BE2C (cell line): ENCODE measurements at regions not wholly inside any gene's neighbourhood (a gene's known extent, or its start where the extent isn't known, plus 50 kb on each side); places are given as distances from the start of the nearest gene placed in this dataset.

ENCODE experiments used
- DNase-seq: peaks from one replicate; pipeline ENCODE4 v3.0.0-alpha.2; 2020
- H3K27me3 ChIP-seq: fragments of 250-450 bp; sonication (Bioruptor Pico); 2 replicates; pipeline ENCODE4 v1.5.1; 2020; ENCODE audit warnings: mild to moderate bottlenecking
- H3K36me3 ChIP-seq: fragments of 250-450 bp; sonication (Bioruptor Pico); 2 replicates; pipeline ENCODE4 v1.5.1; 2020; ENCODE audit warnings: mild to moderate bottlenecking
- H3K4me1 ChIP-seq: fragments of 250-450 bp; sonication (Bioruptor Pico); 2 replicates; pipeline ENCODE4 v1.5.1; 2020
- H3K4me3 ChIP-seq: 2 replicates; pipeline ENCODE4 v1.5.1; 2011; ENCODE audit warnings: low read depth, low read length
- H3K9me3 ChIP-seq: fragments of 250-450 bp; sonication (Bioruptor Pico); 2 replicates; pipeline ENCODE4 v1.5.1; 2020
- CTCF ChIP-seq: IDR thresholded peaks from 2 replicates; pipeline ENCODE4 v1.5.1; 2012; ENCODE audit warnings: mild to moderate bottlenecking, low read depth, low read length

GRCh38 chr2:103660947-103661346 is 899.1 kb downstream of the TMEM182 start:
- no peak for TF ChIP-seq CTCF
- Histone ChIP-seq H3K9me3 (no peaks in the 10 kb centered on the region), H3K4me1 (no peaks in the 10 kb centered on the region), H3K36me3 (no peaks in the 10 kb centered on the region), H3K27me3 (no peaks in the 10 kb centered on the region), H3K4me3 (no peak overlapping the region)
- DNase-seq, result no peak

DNA sequence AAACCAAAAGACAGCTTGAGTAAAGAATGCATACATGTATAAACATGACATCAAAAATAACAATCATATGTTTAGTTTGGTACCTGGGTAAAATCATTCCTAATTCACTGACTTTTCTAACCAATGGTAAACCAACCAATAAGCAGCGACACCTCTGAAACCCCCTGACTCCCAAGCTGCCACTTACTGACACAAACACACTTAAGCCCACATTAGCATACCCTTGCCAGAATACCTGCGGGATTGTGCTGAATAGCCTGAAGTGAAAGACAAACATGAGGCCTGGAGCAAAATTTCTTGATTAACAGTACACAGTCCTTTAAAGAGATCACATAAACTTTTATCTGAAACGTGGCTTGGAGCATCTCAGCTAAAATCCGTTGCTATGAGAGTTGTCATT is 902.9 kb downstream of the TMEM182 start:
- Histone ChIP-seq H3K27me3 (no peaks in the 10 kb centered on the region), H3K4me3 (no peak overlapping the region), H3K36me3 (no peaks in the 10 kb centered on the region), H3K4me1 (no peaks in the 10 kb centered on the region), H3K9me3 (no peaks in the 10 kb centered on the region)
- DNase-seq, result no peak
- TF ChIP-seq CTCF, result no peak

DNA sequence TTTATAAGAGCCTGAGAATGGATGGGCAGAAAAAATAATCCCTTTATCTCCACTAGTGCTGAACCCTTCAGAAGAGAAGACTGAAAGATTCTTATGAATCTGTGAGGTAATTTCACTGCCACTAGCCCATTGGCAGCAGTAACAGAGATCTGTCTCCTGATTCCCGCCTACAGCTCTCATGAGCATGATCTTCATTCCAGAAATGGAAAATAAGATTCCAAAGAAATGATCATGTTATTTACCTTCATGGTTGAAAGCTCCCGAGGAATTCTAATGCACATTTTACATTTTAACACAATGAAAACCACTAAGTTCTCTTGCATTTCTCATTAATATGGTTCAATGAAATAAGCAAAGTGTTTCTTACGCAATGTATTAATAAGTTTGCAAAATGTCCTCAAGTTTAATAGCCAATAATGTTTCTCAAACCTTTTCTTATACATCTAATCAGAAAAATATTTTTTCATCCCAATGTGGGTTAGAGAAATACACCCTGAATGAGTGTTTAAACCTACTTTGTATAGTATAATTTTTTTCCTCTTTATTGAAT is 905.6 kb downstream of the TMEM182 start:
- no peaks in the 10 kb centered on the region for H3K27me3 ChIP-seq
- no peaks in the 10 kb centered on the region for H3K9me3 ChIP-seq
- H3K4me3 ChIP-seq, result no peak overlapping the region
- no peaks in the 10 kb centered on the region for H3K36me3 ChIP-seq
- TF ChIP-seq CTCF, result no peak
- no peaks in the 10 kb centered on the region for H3K4me1 ChIP-seq
- no peak for DNase-seq

GRCh38 chr2:103669531-103669930 is 907.7 kb downstream of the TMEM182 start:
- Histone ChIP-seq H3K9me3 (no peaks in the 10 kb centered on the region), H3K4me3 (no peak overlapping the region), H3K4me1 (no peaks in the 10 kb centered on the region), H3K27me3 (no peaks in the 10 kb centered on the region), H3K36me3 (no peaks in the 10 kb centered on the region)
- DNase-seq, result no peak
- TF ChIP-seq CTCF, result no peak
